GM12878 (cell line): ENCODE measurements at regions not wholly inside any gene's neighbourhood (a gene's known extent, or its start where the extent isn't known, plus 50 kb on each side); places are given as distances from the start of the nearest gene placed in this dataset.

Experiments
- BCL11A ChIP-seq: IDR thresholded peaks from 2 replicates; pipeline ENCODE4 v1.6.1; 2011; ENCODE audit warnings: low read depth, low read length
- CBX5 ChIP-seq: sonication (generic); IDR thresholded peaks from 2 replicates; pipeline ENCODE4 v1.6.1; 2016; ENCODE audit warnings: low read depth, moderate library complexity, mild to moderate bottlenecking, inconsistent platforms
- DPF2 ChIP-seq: fragments of 450-650 bp; IDR thresholded peaks from 2 replicates; pipeline ENCODE4 v1.6.1; 2017; ENCODE audit warnings: mild to moderate bottlenecking
- EP300 ChIP-seq, 2 experiments: fragments of 150-350 bp in 1 of 2; IDR thresholded peaks; 2 replicates each; pipeline ENCODE4 v1.6.1; 2011 to 2012; ENCODE audit warnings: low read depth in 2 of 2, low read length in 2 of 2, borderline replicate concordance in 1 of 2, improper control_type of control experiment in 1 of 2, inconsistent platforms in 1 of 2; ENCODE audit not compliant: control insufficient read depth in 1 of 2
- POLR2A ChIP-seq: IDR thresholded peaks from 2 replicates; pipeline ENCODE4 v1.6.1; 2011; ENCODE audit warnings: low read depth, mild to moderate bottlenecking, low read length
- POLR2AphosphoS5 ChIP-seq: IDR thresholded peaks from 2 replicates; pipeline ENCODE4 v1.6.1; 2011; ENCODE audit warnings: mild to moderate bottlenecking, low read length, inconsistent platforms
- SREBF2 ChIP-seq: IDR thresholded peaks from 2 replicates; pipeline ENCODE4 v1.6.1; 2012; ENCODE audit warnings: mild to moderate bottlenecking, low read length
- TF ChIP-seq, protein P1 (sequence below), 3 experiments: IDR thresholded peaks in 2 of 3; conservative IDR thresholded peaks in 1 of 3; 2 replicates each; pipeline ENCODE4 v1.5.1; 2011; ENCODE audit warnings: low read depth in 3 of 3, low read length in 3 of 3, mild to moderate bottlenecking in 3 of 3, control low read depth in 2 of 3, moderate library complexity in 2 of 3, inconsistent platforms in 1 of 3, mixed read lengths in 1 of 3; ENCODE audit not compliant: control insufficient read depth in 2 of 3, insufficient read depth in 1 of 3; ENCODE audit errors: extremely low read depth in 1 of 3
- TF ChIP-seq, protein P2 (sequence below): IDR thresholded peaks from 2 replicates; pipeline ENCODE4 v1.6.1; 2011; ENCODE audit warnings: mild to moderate bottlenecking, low read depth, low read length, moderate library complexity; ENCODE audit not compliant: insufficient replicate concordance

DNA sequence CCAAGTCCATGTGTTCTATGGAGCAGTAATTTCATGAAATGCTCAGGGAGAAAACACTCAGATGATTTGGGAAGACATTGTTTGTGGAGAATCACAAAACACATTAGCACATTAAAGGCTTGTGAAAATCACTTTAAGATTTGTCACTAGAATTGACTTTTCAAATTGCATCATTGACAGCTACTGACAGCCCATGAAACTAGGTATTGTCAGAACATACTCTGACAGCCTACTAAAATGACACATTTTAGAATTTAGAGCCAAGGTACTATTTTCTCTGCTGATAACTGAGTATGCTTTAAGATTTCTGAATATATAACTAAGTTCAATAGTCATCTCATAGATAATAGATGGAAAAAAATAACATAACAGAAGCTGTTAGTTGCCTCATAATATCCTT, 67.4 kb upstream of the FOXC1 start:
- no peak for TF ChIP-seq CBX5
- TF ChIP-seq SREBF2: no peak
- TF ChIP-seq, protein P1, sequence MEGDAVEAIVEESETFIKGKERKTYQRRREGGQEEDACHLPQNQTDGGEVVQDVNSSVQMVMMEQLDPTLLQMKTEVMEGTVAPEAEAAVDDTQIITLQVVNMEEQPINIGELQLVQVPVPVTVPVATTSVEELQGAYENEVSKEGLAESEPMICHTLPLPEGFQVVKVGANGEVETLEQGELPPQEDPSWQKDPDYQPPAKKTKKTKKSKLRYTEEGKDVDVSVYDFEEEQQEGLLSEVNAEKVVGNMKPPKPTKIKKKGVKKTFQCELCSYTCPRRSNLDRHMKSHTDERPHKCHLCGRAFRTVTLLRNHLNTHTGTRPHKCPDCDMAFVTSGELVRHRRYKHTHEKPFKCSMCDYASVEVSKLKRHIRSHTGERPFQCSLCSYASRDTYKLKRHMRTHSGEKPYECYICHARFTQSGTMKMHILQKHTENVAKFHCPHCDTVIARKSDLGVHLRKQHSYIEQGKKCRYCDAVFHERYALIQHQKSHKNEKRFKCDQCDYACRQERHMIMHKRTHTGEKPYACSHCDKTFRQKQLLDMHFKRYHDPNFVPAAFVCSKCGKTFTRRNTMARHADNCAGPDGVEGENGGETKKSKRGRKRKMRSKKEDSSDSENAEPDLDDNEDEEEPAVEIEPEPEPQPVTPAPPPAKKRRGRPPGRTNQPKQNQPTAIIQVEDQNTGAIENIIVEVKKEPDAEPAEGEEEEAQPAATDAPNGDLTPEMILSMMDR (IDR thresholded peaks at IDR 0.05 in 2 of 3, conservative IDR thresholded peaks at IDR 0.05 in 1 of 3; ENCODE audit: control insufficient read depth in 2 of 3, extremely low read depth in 1 of 3, insufficient read depth in 1 of 3, low read depth in 3 of 3, low read length in 3 of 3): no peak
- no peak for TF ChIP-seq POLR2AphosphoS5
- TF ChIP-seq DPF2: no peak
- TF ChIP-seq BCL11A: no peak
- TF ChIP-seq POLR2A: no peak
- TF ChIP-seq, protein P2, sequence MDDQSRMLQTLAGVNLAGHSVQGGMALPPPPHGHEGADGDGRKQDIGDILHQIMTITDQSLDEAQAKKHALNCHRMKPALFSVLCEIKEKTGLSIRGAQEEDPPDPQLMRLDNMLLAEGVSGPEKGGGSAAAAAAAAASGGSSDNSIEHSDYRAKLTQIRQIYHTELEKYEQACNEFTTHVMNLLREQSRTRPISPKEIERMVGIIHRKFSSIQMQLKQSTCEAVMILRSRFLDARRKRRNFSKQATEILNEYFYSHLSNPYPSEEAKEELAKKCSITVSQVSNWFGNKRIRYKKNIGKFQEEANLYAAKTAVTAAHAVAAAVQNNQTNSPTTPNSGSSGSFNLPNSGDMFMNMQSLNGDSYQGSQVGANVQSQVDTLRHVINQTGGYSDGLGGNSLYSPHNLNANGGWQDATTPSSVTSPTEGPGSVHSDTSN: no peak
- TF ChIP-seq EP300 (IDR thresholded peaks at IDR 0.05; ENCODE audit: borderline replicate concordance in 1 of 2, control insufficient read depth in 1 of 2, low read depth in 2 of 2, low read length in 2 of 2): no peak
